C4-2B (cell line): ENCODE measurements at regions not wholly inside any gene's neighbourhood (a gene's known extent, or its start where the extent isn't known, plus 50 kb on each side); places are given as distances from the start of the nearest gene placed in this dataset.
"Not testable (repeated sequence)": the region's sequence is repeated elsewhere in the genome, so short reads cannot be mapped to it uniquely, and the experiment has no call there.

Source experiments
- H3K27ac ChIP-seq: fragments of 450-650 bp; 2 replicates; pipeline ENCODE4 v1.5.1; 2017
- ZFX ChIP-seq: fragments of 450-650 bp; IDR thresholded peaks from 2 replicates; pipeline ENCODE4 v1.6.1; 2017
- TF ChIP-seq, protein P1 (sequence below): fragments of 450-650 bp; conservative IDR thresholded peaks from 2 replicates; pipeline ENCODE4 v1.5.1; 2017; ENCODE audit warnings: mild to moderate bottlenecking

DNA sequence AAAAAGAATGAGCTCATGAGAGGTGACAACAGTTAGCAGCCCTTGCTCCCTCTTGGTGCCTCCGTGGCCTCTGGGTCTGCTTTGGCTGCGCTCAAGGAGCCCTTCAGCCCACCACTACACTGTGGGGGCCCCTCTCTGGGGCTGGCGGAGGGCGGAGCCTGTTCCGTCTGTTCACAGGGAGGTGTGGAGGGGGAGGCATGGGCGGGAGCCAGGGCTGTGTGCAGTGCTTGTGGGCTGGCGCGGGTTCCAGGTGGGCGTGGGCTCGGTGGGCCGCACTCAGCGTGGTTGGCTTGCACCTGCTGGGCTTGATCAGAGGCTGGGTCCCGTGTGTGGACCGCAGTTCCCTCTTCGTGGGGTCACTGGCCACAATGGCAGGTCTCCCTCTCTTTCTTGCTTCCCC, 953.4 kb upstream of the PRR20A start:
- TF ChIP-seq, protein P1, sequence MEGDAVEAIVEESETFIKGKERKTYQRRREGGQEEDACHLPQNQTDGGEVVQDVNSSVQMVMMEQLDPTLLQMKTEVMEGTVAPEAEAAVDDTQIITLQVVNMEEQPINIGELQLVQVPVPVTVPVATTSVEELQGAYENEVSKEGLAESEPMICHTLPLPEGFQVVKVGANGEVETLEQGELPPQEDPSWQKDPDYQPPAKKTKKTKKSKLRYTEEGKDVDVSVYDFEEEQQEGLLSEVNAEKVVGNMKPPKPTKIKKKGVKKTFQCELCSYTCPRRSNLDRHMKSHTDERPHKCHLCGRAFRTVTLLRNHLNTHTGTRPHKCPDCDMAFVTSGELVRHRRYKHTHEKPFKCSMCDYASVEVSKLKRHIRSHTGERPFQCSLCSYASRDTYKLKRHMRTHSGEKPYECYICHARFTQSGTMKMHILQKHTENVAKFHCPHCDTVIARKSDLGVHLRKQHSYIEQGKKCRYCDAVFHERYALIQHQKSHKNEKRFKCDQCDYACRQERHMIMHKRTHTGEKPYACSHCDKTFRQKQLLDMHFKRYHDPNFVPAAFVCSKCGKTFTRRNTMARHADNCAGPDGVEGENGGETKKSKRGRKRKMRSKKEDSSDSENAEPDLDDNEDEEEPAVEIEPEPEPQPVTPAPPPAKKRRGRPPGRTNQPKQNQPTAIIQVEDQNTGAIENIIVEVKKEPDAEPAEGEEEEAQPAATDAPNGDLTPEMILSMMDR = no peak
- no peak for TF ChIP-seq ZFX
- H3K27ac ChIP-seq = no peak overlapping the region

DNA sequence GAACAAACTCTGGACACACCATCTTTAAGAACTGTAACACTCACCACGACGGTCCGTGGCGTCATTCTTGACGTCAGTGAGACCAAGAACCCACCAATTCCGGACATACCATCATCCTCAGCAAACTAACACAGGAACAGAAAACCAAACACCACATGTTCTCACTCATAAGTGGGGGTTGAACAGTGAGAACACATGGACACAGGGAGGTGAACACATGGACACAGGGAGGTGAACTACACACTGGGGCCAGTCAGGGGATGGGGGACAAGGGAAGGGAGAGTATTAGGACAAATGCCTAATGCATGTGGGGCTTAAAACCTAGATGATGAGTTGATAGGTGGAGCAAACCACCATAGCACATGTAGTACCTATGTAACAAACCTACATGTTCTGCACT, 952.1 kb upstream of the PRR20A start:
- not testable (repeated sequence) for H3K27ac ChIP-seq

DNA sequence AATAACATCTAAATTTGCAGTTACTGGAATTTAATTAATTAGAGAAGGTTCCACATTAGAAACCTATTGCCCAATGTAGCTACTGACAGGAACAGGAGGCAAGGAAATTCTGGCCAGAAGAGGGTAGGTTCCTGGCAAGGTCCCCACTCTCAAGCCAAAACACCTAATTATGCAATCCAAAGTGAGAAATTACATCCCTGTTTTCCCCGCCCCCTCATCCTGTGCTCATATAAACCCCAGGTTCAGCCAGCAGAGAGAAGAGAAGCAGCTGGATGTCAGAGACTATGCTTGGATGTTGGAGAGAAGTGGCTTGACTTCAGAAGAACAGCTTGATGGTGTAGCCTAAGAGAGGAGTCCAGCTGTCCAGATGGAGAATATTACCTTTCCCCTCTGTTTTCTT, 951.3 kb upstream of the PRR20A start:
- H3K27ac ChIP-seq = no peak overlapping the region
- TF ChIP-seq, protein P1 = no peak
- no peak for TF ChIP-seq ZFX

DNA sequence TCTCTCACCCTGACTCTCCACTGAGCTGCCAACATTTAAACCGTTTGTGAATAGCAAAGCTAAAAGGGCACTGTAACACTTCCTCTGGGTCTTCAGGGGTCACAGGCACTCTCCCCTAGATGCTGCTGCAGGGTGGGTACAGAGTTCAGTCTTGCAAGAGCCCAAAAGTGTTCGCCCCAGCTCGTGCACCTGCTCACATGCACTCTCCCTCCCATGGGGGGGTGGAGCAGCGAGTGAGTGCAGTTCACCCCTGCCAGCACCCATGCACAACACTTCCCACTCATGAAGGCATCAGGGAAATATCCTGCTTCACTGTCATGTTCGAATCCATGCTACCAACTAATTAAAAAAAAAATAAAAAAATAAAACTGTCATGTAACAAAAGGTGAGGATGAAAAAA, 950.7 kb upstream of the PRR20A start:
- TF ChIP-seq ZFX = no peak
- TF ChIP-seq, protein P1 = no peak

DNA sequence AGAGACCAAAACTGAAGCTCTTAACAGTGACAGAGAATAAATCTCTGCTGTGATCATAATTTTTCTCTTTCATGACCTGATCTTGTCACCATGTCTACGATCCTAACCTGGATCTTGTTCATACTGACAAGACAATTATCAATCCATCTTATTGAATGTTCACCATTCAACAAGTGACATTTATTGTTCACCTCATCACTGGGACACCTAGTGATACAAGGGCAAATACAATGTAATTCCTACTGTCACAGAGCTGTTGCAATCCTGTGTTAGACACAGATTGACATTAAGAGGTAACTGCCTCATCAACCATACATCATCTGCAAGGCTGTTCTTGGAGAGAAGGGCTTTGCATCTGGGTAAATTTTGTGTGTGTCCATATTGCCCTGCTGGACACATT, 942.4 kb upstream of the PRR20A start:
- no peak for TF ChIP-seq ZFX
- TF ChIP-seq, protein P1 = no peak
- H3K27ac ChIP-seq = no peak overlapping the region

More for the DNA sequence above, 950.7 kb upstream of the PRR20A start:
- no peak overlapping the region for H3K27ac ChIP-seq

DNA sequence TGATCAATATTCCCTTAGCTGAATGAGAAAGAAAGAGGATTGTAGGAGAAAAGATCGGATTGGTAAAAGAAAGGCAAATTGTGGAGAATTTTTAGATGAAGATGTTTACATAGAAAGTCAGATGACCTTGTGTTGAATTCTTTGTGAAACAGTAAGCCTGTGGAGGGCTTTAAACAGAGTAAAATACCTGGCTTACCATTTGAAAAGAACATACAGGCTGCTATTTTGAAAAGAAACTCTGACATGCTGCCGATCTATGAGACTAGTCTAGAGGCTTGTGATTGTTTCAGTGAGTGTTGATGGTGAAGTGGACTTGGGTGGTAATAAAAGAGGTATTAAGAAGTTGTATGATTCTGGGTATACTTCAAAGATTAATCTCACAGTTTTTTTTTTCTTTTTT, 938.9 kb upstream of the PRR20A start:
- H3K27ac ChIP-seq = no peak overlapping the region
- no peak for TF ChIP-seq ZFX
- TF ChIP-seq, protein P1 = no peak

DNA sequence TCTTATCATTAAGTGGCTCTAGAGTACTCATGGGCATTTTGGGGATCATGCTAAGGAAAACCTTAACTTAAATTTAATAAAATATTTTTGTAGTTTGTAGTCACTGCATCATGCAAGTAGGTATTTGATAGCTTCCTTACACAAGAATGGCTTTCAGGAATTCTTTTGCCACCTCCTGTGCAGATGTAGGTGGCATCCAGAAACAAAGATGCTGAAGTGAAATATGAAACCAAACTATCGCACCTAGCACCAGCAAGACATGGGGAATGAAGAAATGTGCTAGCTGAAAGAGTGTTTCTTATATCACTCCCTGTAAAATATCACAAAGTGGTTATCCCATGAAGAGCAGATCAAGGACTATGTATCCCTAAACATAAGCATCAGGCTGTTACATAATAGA, 924.5 kb upstream of the PRR20A start:
- H3K27ac ChIP-seq = no peak overlapping the region
- no peak for TF ChIP-seq ZFX
- TF ChIP-seq, protein P1 = no peak

DNA sequence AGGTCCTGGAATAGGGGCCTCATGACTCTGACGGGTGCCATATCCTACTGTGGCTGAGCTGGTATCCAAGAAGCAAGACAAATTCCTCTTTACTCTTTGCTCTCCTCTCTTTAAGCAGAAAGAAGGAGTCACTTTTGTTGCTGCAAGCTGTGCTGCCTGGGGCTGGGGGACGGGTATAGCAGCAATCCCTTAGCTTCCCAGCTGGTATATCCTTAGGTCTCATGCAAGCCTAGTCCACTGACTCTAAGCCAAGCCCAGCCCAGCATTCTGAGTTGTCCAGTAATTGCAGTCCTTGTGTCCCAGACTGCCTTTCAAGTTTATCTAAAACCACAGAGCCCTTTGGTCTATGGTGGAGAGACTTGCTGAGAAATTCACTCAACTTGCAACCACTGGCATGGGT, 893.0 kb upstream of the PRR20A start:
- TF ChIP-seq, protein P1 = no peak
- no peak for TF ChIP-seq ZFX
- H3K27ac ChIP-seq = no peak overlapping the region
